ENCODE measurements at regions not wholly inside any gene's neighbourhood (a gene's known extent, or its start where the extent isn't known, plus 50 kb on each side); places are given as distances from the start of the nearest gene placed in this dataset.

DNA sequence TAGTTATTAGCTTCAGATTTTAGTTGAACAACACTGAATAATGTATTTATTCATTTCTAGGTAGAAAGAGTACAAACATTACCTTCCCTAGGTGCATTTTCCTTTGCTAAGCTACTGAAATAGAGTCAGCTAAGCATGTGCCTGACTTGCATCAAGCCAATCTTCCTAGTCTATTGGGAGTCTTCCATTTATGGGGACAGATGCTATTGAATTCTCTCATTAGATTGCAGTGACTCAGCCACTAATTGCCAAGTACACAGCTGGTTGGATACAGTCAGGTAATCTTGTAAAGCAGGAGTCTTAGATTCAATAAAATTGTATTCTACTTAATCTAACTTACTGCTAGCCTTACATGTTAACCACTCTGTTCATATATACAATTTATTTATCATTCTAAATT, 55.2 kb upstream of the RPS13 start:
- H3K27ac ChIP-seq (ENCODE audit: low read depth, low read length): no peak overlapping the region
- no peaks in the 10 kb centered on the region for H3K4me1 ChIP-seq (ENCODE audit: control insufficient read depth, low read length)
- H3K79me2 ChIP-seq (ENCODE audit: control insufficient read depth, low read length): no peaks in the 10 kb centered on the region
- H3F3A ChIP-seq (ENCODE audit: control insufficient read depth, insufficient read depth): no peaks in the 10 kb centered on the region
- H3K27me3 ChIP-seq (ENCODE audit: control insufficient read depth, low read length): no peaks in the 10 kb centered on the region
- no peaks in the 10 kb centered on the region for H3K9me3 ChIP-seq (ENCODE audit: control insufficient read depth, insufficient read depth, low read length)
- no peak overlapping the region for H3K4me2 ChIP-seq (ENCODE audit: low read length)
- H3K4me3 ChIP-seq (ENCODE audit: low read length): no peak overlapping the region
- TF ChIP-seq, protein P1, sequence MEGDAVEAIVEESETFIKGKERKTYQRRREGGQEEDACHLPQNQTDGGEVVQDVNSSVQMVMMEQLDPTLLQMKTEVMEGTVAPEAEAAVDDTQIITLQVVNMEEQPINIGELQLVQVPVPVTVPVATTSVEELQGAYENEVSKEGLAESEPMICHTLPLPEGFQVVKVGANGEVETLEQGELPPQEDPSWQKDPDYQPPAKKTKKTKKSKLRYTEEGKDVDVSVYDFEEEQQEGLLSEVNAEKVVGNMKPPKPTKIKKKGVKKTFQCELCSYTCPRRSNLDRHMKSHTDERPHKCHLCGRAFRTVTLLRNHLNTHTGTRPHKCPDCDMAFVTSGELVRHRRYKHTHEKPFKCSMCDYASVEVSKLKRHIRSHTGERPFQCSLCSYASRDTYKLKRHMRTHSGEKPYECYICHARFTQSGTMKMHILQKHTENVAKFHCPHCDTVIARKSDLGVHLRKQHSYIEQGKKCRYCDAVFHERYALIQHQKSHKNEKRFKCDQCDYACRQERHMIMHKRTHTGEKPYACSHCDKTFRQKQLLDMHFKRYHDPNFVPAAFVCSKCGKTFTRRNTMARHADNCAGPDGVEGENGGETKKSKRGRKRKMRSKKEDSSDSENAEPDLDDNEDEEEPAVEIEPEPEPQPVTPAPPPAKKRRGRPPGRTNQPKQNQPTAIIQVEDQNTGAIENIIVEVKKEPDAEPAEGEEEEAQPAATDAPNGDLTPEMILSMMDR (IDR thresholded peaks at IDR 0.05; ENCODE audit: low read depth, low read length, poor library complexity, severe bottlenecking): no peak
- no peak for TF ChIP-seq EZH2phosphoT487 (IDR thresholded peaks at IDR 0.05; ENCODE audit: borderline replicate concordance, low read length)
- H4K20me1 ChIP-seq (ENCODE audit: control insufficient read depth, insufficient read depth, low read depth, low read length): no peaks in the 10 kb centered on the region
- H3K36me3 ChIP-seq (ENCODE audit: control insufficient read depth, low read length): peaks cover 35% of the 10 kb centered on the region
- H3K9me2 ChIP-seq (replicated peaks; ENCODE audit: control insufficient read depth, low read length): no peaks in the 10 kb centered on the region

DNA sequence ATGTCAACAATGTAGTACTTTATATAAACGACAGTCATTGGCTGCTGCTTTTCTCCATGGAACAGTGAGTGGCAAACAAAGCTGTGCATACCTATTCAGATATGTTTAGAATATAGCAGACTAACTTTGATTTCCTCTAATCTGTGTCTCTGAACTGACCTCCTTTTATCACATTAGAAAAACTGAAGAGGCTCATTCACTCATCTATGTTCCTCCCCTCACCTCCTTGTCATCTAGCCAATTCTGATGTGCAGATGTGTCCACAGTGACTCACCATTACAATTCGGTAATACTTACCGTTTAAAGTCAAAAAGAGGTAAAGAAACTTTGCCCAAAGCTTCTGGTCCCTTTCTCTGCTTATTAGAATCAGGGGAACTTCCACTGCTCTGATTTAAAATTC, 51.5 kb upstream of the RPS13 start:
- Histone ChIP-seq H3K4me1 (ENCODE audit: control insufficient read depth, low read length) (no peaks in the 10 kb centered on the region), H3K36me3 (ENCODE audit: control insufficient read depth, low read length) (peaks cover 22% of the 10 kb centered on the region), H4K20me1 (ENCODE audit: control insufficient read depth, insufficient read depth, low read depth, low read length) (no peaks in the 10 kb centered on the region), H3K4me3 (ENCODE audit: low read length) (no peak overlapping the region), H3F3A (ENCODE audit: control insufficient read depth, insufficient read depth) (no peaks in the 10 kb centered on the region), H3K4me2 (ENCODE audit: low read length) (no peak overlapping the region), H3K27ac (ENCODE audit: low read depth, low read length) (no peak overlapping the region), H3K9me2 (replicated peaks; ENCODE audit: control insufficient read depth, low read length) (no peaks in the 10 kb centered on the region), H3K27me3 (ENCODE audit: control insufficient read depth, low read length) (no peaks in the 10 kb centered on the region), H3K9me3 (ENCODE audit: control insufficient read depth, insufficient read depth, low read length) (no peaks in the 10 kb centered on the region), H3K79me2 (ENCODE audit: control insufficient read depth, low read length) (no peaks in the 10 kb centered on the region)
- TF ChIP-seq, protein P1 (IDR thresholded peaks at IDR 0.05; ENCODE audit: low read depth, low read length, poor library complexity, severe bottlenecking): no peak
- no peak for TF ChIP-seq EZH2phosphoT487 (IDR thresholded peaks at IDR 0.05; ENCODE audit: borderline replicate concordance, low read length)

Data from DOHH2 (cell line).